AG08395 (cell line): ENCODE measurements at regions not wholly inside any gene's neighbourhood (a gene's known extent, or its start where the extent isn't known, plus 50 kb on each side); places are given as distances from the start of the nearest gene placed in this dataset.
A peak's percentile ranks its signal among the peaks of the same experiment; 100 is the strongest.
"Not testable (repeated sequence)": the region's sequence is repeated elsewhere in the genome, so short reads cannot be mapped to it uniquely, and the experiment has no call there.

Experiments used
- DNase-seq: peaks from one replicate; pipeline ENCODE4 v3.0.0; 2012; ENCODE audit warnings: mixed read lengths, low spot score

GRCh38 chr13:48808683-48809082 is 155.0 kb downstream of the CYSLTR2 start:
- peak; percentile 27 for DNase-seq

GRCh38 chr13:48810013-48810412 is 156.3 kb downstream of the CYSLTR2 start:
- no peak for DNase-seq

GRCh38 chr13:48813518-48813917 is 159.8 kb downstream of the CYSLTR2 start:
- no peak for DNase-seq

GRCh38 chr13:48816700-48817099 is 159.0 kb upstream of the FNDC3A start:
- DNase-seq, result no peak

- DNase-seq, result no peak
Measured at GRCh38 chr13:48817166-48817802, 158.4 kb upstream of the FNDC3A start.

GRCh38 chr13:48818495-48819356 is 157.0 kb upstream of the FNDC3A start:
- peak; percentile 86 for DNase-seq

- no peak for DNase-seq
Measured at GRCh38 chr13:48819376-48819775, 156.3 kb upstream of the FNDC3A start.

- DNase-seq, result no peak
Measured at GRCh38 chr13:48819899-48820298, 155.8 kb upstream of the FNDC3A start.

GRCh38 chr13:48823526-48823925 is 152.2 kb upstream of the FNDC3A start:
- DNase-seq, result not testable (repeated sequence)

- DNase-seq, result no peak
Measured at GRCh38 chr13:48826039-48826438, 149.7 kb upstream of the FNDC3A start.

- not testable (repeated sequence) for DNase-seq
Measured at GRCh38 chr13:48826922-48827454, 148.7 kb upstream of the FNDC3A start.

GRCh38 chr13:48827709-48828108 is 148.0 kb upstream of the FNDC3A start:
- DNase-seq, result no peak

- DNase-seq, result no peak
Measured at GRCh38 chr13:48828962-48829411, 146.7 kb upstream of the FNDC3A start.

- DNase-seq, result no peak
Measured at GRCh38 chr13:48829536-48829935, 146.2 kb upstream of the FNDC3A start.

- no peak for DNase-seq
Measured at GRCh38 chr13:48831248-48831647, 144.5 kb upstream of the FNDC3A start.

- no peak for DNase-seq
Measured at GRCh38 chr13:48833412-48833811, 142.3 kb upstream of the FNDC3A start.

- not testable (repeated sequence) for DNase-seq
Measured at GRCh38 chr13:48835326-48835725, 140.4 kb upstream of the FNDC3A start.

- no peak for DNase-seq
Measured at GRCh38 chr13:48838193-48838973, 137.3 kb upstream of the FNDC3A start.

GRCh38 chr13:48839171-48839570 is 136.5 kb upstream of the FNDC3A start:
- DNase-seq, result no peak

GRCh38 chr13:48840366-48840765 is 135.3 kb upstream of the FNDC3A start:
- DNase-seq, result no peak

GRCh38 chr13:48842316-48842715 is 133.4 kb upstream of the FNDC3A start:
- no peak for DNase-seq
